Calu3 (cell line): ENCODE measurements at regions not wholly inside any gene's neighbourhood (a gene's known extent, or its start where the extent isn't known, plus 50 kb on each side); places are given as distances from the start of the nearest gene placed in this dataset.

Experiments used
- BruUV-seq: library from RNA; stranded (reverse); fragments of 400-500 nt; replicated peaks from 2 replicates; lab custom pipeline; 2021; lab: Mats Ljungman, UMichigan
- CTCF ChIA-PET: fragments of 300-600 bp; sonication (Branson Sonifier 250); formaldehyde crosslinking; loops from one replicate; lab custom pipeline; 2022; ENCODE audit warnings: antibody characterized with exemption; lab: Charles Lee
- DNase-seq: peaks from one replicate; pipeline ENCODE4 v3.0.0; 2022
- H3K27ac Mint-ChIP-seq: one replicate; pipeline ENCODE4 v1.8.0; 2022; ENCODE audit warnings: mixed read lengths; ENCODE audit not compliant: unreplicated experiment
- H3K27me3 Mint-ChIP-seq: one replicate; pipeline ENCODE4 v1.8.0; 2022; ENCODE audit warnings: mixed read lengths; ENCODE audit not compliant: unreplicated experiment
- H3K36me3 Mint-ChIP-seq: one replicate; pipeline ENCODE4 v1.8.0; 2022; ENCODE audit warnings: mild to moderate bottlenecking, moderate library complexity, mixed read lengths; ENCODE audit not compliant: insufficient read depth, unreplicated experiment
- H3K4me1 Mint-ChIP-seq: one replicate; pipeline ENCODE4 v1.8.0; 2022; ENCODE audit warnings: mild to moderate bottlenecking, low read depth, mixed read lengths; ENCODE audit not compliant: unreplicated experiment
- H3K4me3 Mint-ChIP-seq: one replicate; pipeline ENCODE4 v1.8.0; 2022; ENCODE audit warnings: mild to moderate bottlenecking, low read depth, moderate library complexity, mixed read lengths; ENCODE audit not compliant: unreplicated experiment
- H3K9me3 Mint-ChIP-seq: one replicate; pipeline ENCODE4 v1.8.0; 2022; ENCODE audit warnings: low read depth, mixed read lengths; ENCODE audit not compliant: unreplicated experiment
- CTCF ChIP-seq: fragments of 200-600 bp; IDR thresholded peaks from one replicate; pipeline ENCODE4 v1.8.0; 2022; ENCODE audit warnings: antibody characterized with exemption; ENCODE audit not compliant: unreplicated experiment
- intact Hi-C: fragments of 100-400 bp; cut with micrococcal nuclease; formaldehyde crosslinking; loops from one replicate; pipeline ENCODE4 v1.10.0; 2022; ENCODE audit not compliant: unreplicated experiment

- Mint-ChIP-seq H3K4me1 (peaks cover 4% of the 10 kb centered on the region), H3K27ac (no peak overlapping the region), H3K4me3 (no peak overlapping the region), H3K9me3 (no peaks in the 10 kb centered on the region), H3K27me3 (no peaks in the 10 kb centered on the region), H3K36me3 (peaks cover 5% of the 10 kb centered on the region)
- DNase-seq, result no peak
- no TSS peak for BruUV-seq
- intact Hi-C loops, result no loop called here
- no peak for TF ChIP-seq CTCF
- CTCF ChIA-PET, result interaction anchor here (0.6 to 1.5 kb wide), 2 partner anchors 10 to 308 kb away, joined by 3 read pairs; no protein-coding TSS in a partner anchor
Measured at GRCh38 chr2:47299555-47299954, 69.6 kb upstream of the EPCAM start.

- intact Hi-C loops, result no loop called here
- Mint-ChIP-seq H3K9me3 (no peaks in the 10 kb centered on the region), H3K4me1 (peaks cover 9% of the 10 kb centered on the region), H3K36me3 (peaks cover 5% of the 10 kb centered on the region), H3K27ac (no peak overlapping the region), H3K27me3 (no peaks in the 10 kb centered on the region), H3K4me3 (no peak overlapping the region)
- DNase-seq, result no peak
- BruUV-seq, result no TSS peak
- CTCF ChIA-PET, result interaction anchor here (0.6 kb wide), 1 partner anchor 309 kb away, joined by 3 read pairs; no protein-coding TSS in a partner anchor
- no peak for TF ChIP-seq CTCF
Measured at GRCh38 chr2:47298771-47299170, 70.3 kb upstream of the EPCAM start.

GRCh38 chr2:47297767-47298425, 71.2 kb upstream of the EPCAM start:
- H3K9me3 Mint-ChIP-seq, result no peaks in the 10 kb centered on the region
- peaks cover 5% of the 10 kb centered on the region for H3K36me3 Mint-ChIP-seq
- H3K4me1 Mint-ChIP-seq, result peaks cover 14% of the 10 kb centered on the region
- BruUV-seq, result no TSS peak
- CTCF ChIA-PET, result no interaction called here
- no peak for DNase-seq
- no peaks in the 10 kb centered on the region for H3K27me3 Mint-ChIP-seq
- TF ChIP-seq CTCF, result no peak
- H3K4me3 Mint-ChIP-seq, result no peak overlapping the region
- no peak overlapping the region for H3K27ac Mint-ChIP-seq
- intact Hi-C loops, result no loop called here

GRCh38 chr2:47295981-47296635, 73.0 kb upstream of the EPCAM start:
- BruUV-seq, result no TSS peak
- no peak for DNase-seq
- H3K36me3 Mint-ChIP-seq, result peaks cover 5% of the 10 kb centered on the region
- no peak for TF ChIP-seq CTCF
- CTCF ChIA-PET, result interaction anchor here (0.7 kb wide), 1 partner anchor 11 kb away, joined by 4 read pairs; no protein-coding TSS in a partner anchor
- intact Hi-C loops, result no loop called here
- H3K9me3 Mint-ChIP-seq, result no peaks in the 10 kb centered on the region
- peaks cover 14% of the 10 kb centered on the region for H3K4me1 Mint-ChIP-seq
- H3K27ac Mint-ChIP-seq, result no peak overlapping the region
- H3K27me3 Mint-ChIP-seq, result no peaks in the 10 kb centered on the region
- no peak overlapping the region for H3K4me3 Mint-ChIP-seq
